Parathyroid adenoma (tissue), 2 donors: ENCODE measurements at regions not wholly inside any gene's neighbourhood (a gene's known extent, or its start where the extent isn't known, plus 50 kb on each side); places are given as distances from the start of the nearest gene placed in this dataset.

Experiments
- H2AFZ ChIP-seq: fragments of 300-600 bp; sonication (generic); one replicate; pipeline ENCODE4 v1.7.0; 2017; ENCODE audit warnings: antibody characterized with exemption, mild to moderate bottlenecking
- H3K27ac ChIP-seq: fragments of 300-600 bp; sonication (generic); one replicate; pipeline ENCODE4 v1.7.0; 2017
- H3K27me3 ChIP-seq: fragments of 300-600 bp; sonication (generic); one replicate; pipeline ENCODE4 v1.7.0; 2017; ENCODE audit warnings: low read length; ENCODE audit not compliant: control insufficient read depth, insufficient read depth
- H3K36me3 ChIP-seq: fragments of 300-600 bp; sonication (generic); one replicate; pipeline ENCODE4 v1.7.0; 2017; ENCODE audit warnings: low read length; ENCODE audit not compliant: control insufficient read depth, insufficient read depth
- H3K4me1 ChIP-seq: fragments of 300-600 bp; sonication (generic); one replicate; pipeline ENCODE4 v1.7.0; 2017; ENCODE audit warnings: control low read depth
- H3K4me2 ChIP-seq: fragments of 300-600 bp; sonication (generic); one replicate; pipeline ENCODE4 v1.7.0; 2017; ENCODE audit warnings: low read length
- H3K4me3 ChIP-seq: fragments of 300-600 bp; sonication (generic); one replicate; pipeline ENCODE4 v1.7.0; 2017; ENCODE audit warnings: low read depth, low read length
- H3K79me2 ChIP-seq: fragments of 300-600 bp; sonication (generic); one replicate; pipeline ENCODE4 v1.7.0; 2017; ENCODE audit warnings: control low read depth
- H3K9ac ChIP-seq: fragments of 300-600 bp; sonication (generic); one replicate; pipeline ENCODE4 v1.7.0; 2017; ENCODE audit warnings: mild to moderate bottlenecking
- H3K9me3 ChIP-seq: fragments of 300-600 bp; sonication (generic); one replicate; pipeline ENCODE4 v1.7.0; 2017; ENCODE audit warnings: low read length; ENCODE audit not compliant: control insufficient read depth
- CTCF ChIP-seq: fragments of 300-600 bp; sonication (generic); IDR thresholded peaks from one replicate; pipeline ENCODE4 v1.7.0; 2017; ENCODE audit warnings: antibody characterized with exemption, mild to moderate bottlenecking
- donor health status: primary hyperparathyroidism.

- no peaks in the 10 kb centered on the region for H3K9me3 ChIP-seq
- no peak overlapping the region for H3K4me2 ChIP-seq
- H3K9ac ChIP-seq, result no peak overlapping the region
- no peaks in the 10 kb centered on the region for H3K36me3 ChIP-seq
- H2AFZ ChIP-seq, result no peak overlapping the region
- no peak overlapping the region for H3K4me3 ChIP-seq
- no peak for TF ChIP-seq CTCF
- H3K27me3 ChIP-seq, result no peaks in the 10 kb centered on the region
- H3K4me1 ChIP-seq, result no peaks in the 10 kb centered on the region
- H3K79me2 ChIP-seq, result no peaks in the 10 kb centered on the region
- H3K27ac ChIP-seq, result no peak overlapping the region
These were observed 97.4 kb upstream of the DST start for GRCh38 chr6:56739836-56740815.

- H3K4me2 ChIP-seq, result no peak overlapping the region
- TF ChIP-seq CTCF, result no peak
- no peak overlapping the region for H3K9ac ChIP-seq
- H3K79me2 ChIP-seq, result no peaks in the 10 kb centered on the region
- no peaks in the 10 kb centered on the region for H3K36me3 ChIP-seq
- no peak overlapping the region for H3K4me3 ChIP-seq
- no peaks in the 10 kb centered on the region for H3K9me3 ChIP-seq
- no peaks in the 10 kb centered on the region for H3K27me3 ChIP-seq
- H3K4me1 ChIP-seq, result no peaks in the 10 kb centered on the region
- no peak overlapping the region for H2AFZ ChIP-seq
- no peak overlapping the region for H3K27ac ChIP-seq
These were observed 94.1 kb upstream of the DST start for GRCh38 chr6:56736804-56737203.

- no peaks in the 10 kb centered on the region for H3K4me1 ChIP-seq
- H2AFZ ChIP-seq, result no peak overlapping the region
- no peak overlapping the region for H3K4me3 ChIP-seq
- no peaks in the 10 kb centered on the region for H3K27me3 ChIP-seq
- H3K4me2 ChIP-seq, result no peak overlapping the region
- H3K36me3 ChIP-seq, result no peaks in the 10 kb centered on the region
- no peak overlapping the region for H3K27ac ChIP-seq
- TF ChIP-seq CTCF, result no peak
- H3K9me3 ChIP-seq, result no peaks in the 10 kb centered on the region
- no peaks in the 10 kb centered on the region for H3K79me2 ChIP-seq
- H3K9ac ChIP-seq, result no peak overlapping the region
These were observed 91.6 kb upstream of the DST start for GRCh38 chr6:56734335-56734734.

- H3K36me3 ChIP-seq, result no peaks in the 10 kb centered on the region
- TF ChIP-seq CTCF, result no peak
- no peaks in the 10 kb centered on the region for H3K27me3 ChIP-seq
- H3K4me2 ChIP-seq, result no peak overlapping the region
- no peaks in the 10 kb centered on the region for H3K9me3 ChIP-seq
- H3K27ac ChIP-seq, result no peak overlapping the region
- no peaks in the 10 kb centered on the region for H3K4me1 ChIP-seq
- no peak overlapping the region for H3K4me3 ChIP-seq
- no peaks in the 10 kb centered on the region for H3K79me2 ChIP-seq
- H3K9ac ChIP-seq, result no peak overlapping the region
- H2AFZ ChIP-seq, result no peak overlapping the region
These were observed 90.6 kb upstream of the DST start for GRCh38 chr6:56733211-56733697.
